Middle frontal gyrus (tissue), 1 donor: ENCODE measurements at regions not wholly inside any gene's neighbourhood (a gene's known extent, or its start where the extent isn't known, plus 50 kb on each side); places are given as distances from the start of the nearest gene placed in this dataset.
"Not testable (repeated sequence)": the region's sequence is repeated elsewhere in the genome, so short reads cannot be mapped to it uniquely, and the experiment has no call there.

Experiments used
- DNase-seq: peaks from one replicate; pipeline ENCODE4 v3.0.0-alpha.2; 2015; ENCODE audit warnings: low spot score; ENCODE audit errors: extremely low spot score

DNA sequence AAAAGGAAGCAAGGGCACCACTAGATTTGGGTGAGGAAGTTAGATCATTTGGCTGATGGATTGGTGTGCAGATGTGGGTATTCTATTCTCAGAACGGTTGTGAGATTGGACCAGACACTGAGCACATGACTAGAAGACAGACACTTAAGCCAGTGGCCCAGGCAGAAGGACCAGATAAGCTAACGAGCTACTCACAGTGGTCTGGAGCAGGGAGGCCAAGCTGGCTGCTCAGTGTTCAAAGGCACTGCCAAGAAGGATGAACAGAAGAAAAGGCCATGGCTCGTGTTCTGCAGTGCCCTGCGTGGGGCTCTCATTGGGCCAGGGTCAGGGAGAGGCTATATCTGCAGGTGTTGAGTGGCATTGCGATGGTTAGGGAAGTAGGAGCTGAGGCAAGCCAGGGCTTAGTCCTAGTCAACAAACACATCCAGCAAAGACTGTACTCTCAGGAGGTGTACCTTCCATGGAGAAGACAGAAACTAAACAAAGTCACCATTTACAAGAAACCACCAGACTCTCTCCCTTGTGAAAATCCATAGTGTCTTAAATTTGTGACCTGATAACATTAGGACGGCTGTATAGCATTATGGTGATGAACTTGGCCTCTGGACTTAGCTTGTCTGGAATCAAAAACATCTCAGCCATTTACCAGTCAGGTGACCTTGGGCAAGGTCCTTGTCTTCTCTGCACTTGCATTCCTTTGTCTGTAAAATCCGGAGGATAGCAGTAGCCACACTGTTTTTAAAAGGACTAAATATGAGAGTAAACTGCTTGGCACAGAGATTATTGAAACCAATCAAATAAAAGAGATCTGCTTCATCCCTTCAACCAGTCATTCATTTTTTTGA lies 274.5 kb downstream of the SIPA1L2 start:
- DNase-seq, result no peak

DNA sequence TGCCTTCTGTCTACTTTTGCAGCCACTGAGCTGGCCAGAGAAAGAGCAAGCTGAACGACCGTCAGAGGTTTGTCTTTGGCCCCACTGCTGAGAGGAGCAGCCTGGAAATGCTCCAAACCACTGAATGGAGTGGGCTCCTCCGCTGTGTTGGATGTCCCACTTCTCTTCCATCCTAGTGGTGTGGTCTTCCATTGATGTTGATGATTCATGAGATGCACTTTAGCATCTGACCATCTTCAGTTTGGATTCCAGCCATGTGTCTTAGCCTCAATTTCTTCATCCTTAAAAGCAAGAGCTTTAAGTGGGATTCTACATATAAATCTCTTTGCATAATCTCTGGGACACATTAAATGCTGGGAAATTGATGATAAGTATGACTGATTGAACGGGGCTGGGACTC lies 276.9 kb downstream of the SIPA1L2 start:
- DNase-seq, result no peak

DNA sequence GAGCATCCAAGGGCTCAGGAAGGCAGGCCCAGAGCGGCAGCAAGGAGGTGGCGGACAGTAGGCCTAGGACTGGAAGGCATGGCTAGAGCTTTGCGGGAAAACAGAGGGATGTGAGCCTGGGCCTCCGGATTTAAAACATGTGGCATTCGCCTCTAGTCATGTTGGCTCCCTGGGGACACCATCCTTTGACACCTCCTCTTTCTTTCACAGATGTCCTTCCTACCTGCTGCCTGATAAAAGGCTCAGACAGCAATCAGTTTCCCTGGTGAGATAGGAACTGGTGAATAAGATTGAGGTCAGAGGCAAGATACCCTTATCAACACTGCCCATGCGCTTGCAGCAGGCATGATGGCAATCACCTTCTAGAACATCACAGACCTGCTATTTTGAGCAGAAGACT lies 277.6 kb downstream of the SIPA1L2 start:
- no peak for DNase-seq

DNA sequence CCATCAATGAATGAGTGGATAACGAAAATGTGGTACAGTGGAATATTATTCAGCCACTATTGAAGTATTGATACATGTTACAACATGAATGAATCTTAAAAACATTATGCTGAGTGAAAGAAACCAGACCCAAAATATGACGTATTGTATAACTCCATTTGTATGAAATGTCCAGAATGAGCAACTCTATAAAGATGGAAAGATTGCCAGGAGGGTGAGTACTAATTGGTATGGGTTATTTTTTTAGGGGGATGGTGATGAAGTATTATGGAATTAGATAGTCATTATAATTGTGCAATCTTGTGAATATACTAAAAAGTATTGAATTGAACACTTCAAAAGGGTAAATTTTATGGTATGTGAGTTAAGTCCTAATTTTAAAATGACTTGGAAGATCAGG lies 278.6 kb downstream of the SIPA1L2 start:
- no peak for DNase-seq

DNA sequence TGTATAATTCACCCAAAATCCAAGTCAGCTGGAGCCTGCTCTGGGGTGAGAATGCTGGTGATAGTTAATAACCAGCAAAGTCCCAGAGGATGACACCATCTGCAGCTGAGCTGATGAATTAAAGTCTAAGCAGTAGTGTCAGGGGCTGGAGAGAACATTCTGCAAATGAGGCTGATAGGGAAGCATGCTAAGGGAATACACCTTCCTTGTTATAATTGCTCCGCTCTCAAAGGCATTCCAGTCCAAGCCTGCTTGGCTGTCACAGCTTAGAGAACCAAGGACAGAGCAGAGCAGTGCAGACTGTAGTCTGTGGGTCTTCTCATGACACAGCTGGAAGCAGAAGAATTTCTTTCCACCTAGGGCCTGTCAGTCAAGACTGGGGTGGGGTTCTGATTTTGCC lies 283.1 kb downstream of the SIPA1L2 start:
- no peak for DNase-seq

DNA sequence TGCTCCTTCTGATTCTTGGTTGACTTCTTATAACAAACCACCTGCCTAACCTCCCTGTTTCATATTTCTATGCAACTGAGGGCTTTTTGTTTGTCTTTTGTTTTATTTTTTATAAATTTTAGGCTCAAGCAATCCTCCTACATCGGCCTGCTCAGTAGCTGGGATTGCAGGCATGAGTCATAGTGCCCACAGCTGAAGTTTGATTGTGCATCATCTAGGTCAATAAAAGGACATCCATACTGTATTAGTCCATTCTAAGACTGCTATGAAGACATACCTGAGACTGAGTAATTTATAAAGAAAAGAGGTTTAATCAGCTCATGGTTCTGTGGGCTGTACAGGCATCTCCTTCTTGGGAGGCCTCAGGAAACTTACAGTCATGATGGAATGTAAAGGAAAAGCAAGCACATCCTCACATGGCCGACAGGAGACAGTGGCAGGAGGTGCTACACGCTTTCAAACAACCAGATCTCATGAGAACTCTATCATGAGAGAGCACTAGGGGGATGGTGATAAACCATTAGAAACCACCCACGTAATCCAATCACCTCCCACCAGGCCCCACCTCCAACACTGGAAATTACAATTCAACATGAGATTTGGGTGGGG lies 285.0 kb downstream of the SIPA1L2 start:
- DNase-seq, result no peak

DNA sequence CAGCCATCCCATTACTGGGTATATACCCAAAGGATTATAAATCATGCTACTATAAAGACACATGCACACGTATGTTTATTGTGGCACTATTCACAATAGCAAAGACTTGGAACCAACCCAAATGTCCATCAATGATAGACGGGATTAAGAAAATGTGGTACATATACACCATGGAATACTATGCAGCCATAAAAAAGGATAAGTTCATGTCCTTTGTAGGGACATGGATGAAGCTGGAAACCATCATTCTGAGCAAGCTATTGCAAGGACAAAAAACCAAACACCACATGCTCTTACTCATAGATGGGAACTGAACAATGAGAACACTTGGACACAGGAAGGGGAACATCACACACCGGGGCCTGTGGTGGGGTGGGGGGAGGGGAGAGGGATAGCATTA lies 285.7 kb downstream of the SIPA1L2 start:
- DNase-seq, result not testable (repeated sequence)

DNA sequence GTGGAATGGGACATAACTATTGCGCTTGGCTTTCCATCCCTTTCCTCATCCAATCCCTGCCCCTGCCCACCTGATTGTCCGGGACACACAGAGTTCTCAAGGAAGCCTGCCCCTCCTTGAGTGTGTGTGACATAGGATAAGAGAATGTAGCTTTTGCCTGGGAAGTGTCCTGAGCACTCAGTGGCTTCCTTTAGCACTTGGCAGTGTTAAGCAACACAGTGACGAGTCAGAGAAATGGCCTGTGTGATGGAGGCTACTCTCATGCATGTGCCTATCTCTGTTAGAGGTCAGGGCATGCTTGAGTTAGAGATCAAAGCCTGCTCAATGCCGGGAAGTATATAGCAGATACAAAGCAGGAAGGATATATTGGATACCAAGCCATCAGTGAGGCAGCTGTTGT lies 289.5 kb downstream of the SIPA1L2 start:
- DNase-seq, result no peak

DNA sequence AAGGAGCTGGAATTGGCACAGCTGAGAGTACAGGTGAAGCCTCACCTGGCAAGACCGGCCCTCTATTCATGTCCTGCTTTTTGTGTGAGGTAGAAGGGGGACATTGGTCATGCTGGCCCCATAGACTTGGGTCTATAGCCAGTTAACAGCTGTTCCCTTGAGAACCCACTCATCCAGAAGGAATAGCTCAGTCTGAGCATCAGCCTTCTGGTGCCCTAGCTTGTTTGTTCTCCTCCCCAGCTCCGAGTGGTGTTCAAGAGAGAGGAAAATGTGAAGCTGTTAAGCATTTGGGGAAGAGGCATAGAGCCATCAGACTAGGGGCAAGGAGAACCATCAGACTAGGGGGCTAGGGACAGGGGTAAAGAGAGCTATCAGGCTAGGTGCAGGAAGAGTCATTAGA lies 290.9 kb downstream of the SIPA1L2 start:
- no peak for DNase-seq

DNA sequence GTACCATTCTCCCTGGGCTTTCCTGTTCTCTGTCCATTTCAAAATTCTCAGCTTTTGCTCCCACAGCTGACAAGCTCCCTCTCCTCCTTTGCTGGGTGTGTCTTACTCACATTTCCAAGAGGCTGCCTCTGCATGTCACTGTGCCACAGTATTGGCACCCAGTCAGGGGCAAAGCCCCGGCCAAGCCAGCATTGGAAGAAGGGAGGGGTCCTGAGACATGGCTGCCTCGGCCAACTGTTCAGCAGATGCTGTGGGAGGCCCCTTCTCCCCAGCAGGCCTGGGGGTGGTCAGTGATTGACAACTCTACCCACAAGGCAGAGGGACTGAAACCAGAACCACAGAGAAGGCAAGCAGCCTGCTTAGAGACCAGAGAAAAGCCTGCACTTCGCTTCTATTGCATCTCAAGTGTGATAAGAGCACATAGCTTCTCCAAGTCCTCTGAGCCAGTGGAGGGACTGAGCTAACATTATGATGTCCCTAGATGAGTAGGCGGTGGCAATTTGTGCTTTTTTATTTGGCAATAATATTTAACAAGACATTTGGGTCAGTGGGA lies 294.1 kb downstream of the SIPA1L2 start:
- no peak for DNase-seq

DNA sequence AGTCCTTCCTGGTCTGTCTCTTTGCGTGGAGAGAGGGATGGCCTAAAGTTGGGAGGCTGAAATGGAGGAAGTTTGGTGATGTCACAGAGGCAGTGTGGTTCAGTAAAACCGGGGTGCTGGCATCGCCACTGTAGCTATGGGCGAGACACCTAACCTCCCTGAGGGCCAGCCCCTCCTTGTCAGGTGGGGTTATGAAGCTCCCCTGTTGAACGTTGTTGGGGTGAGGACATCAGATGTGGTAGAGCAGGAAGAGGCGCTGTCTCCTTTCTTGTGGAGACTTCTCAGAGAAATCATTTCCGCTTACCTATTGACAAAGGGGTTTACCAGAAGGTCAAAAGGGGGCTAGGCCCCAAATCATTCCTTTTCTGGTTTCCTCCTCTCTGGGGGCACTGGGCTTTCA lies 294.7 kb downstream of the SIPA1L2 start:
- no peak for DNase-seq

DNA sequence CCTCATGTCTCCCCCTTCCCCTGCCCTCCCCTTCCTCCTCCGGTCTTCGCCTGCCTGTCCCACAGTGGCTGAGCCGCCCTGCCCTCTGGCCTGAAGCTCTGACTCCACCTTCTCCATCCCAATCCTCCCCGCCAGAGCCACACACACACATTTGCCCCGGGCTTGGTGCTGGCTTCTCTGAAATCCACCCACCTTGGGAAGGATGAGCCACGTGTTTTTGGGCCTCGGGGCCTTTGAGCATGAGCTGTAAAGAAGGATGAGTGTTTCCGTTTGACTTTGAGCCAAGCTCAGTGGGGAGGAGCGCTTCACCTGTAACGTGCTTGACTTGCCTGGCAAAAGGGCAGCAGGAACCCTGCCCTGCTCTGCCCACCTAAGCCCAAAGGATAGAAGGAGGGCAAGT lies 295.1 kb downstream of the SIPA1L2 start:
- no peak for DNase-seq

DNA sequence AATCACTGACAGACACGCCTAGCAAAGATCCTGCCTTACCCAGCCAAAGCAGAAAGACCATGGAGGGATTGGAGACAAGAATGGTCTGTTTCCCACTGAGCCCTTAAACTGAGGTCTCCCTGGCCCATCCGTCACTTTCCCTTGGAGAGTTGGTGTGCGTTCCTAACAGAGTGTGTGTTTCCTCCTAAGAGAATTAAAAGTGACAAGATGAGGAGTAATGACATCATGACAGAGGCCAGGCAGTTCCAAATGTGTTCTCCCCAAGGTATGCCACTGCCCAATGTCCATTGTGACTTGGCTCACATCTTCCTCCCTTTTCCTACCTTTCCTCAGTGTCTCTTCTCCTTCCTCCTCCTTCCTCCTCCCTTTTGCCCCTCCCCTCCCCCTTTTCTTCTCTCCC lies 295.7 kb downstream of the SIPA1L2 start:
- no peak for DNase-seq

DNA sequence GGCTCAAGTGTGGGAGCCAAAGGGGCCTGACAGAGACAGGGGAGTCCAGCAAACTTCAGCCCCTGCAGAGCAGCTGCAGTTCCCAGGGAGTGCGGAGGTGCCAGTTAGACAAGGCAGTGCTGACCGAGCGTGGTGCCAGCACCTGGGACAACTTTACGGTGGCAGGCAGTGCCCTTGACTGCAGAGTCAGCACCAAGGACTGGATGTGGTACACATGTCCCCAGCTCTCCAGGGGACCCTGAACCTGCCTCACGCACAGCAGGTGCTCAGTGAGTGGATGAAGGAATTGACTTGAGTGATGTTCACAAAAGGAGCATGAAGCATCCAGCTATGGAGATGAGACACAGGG lies 296.5 kb downstream of the SIPA1L2 start:
- DNase-seq, result no peak

DNA sequence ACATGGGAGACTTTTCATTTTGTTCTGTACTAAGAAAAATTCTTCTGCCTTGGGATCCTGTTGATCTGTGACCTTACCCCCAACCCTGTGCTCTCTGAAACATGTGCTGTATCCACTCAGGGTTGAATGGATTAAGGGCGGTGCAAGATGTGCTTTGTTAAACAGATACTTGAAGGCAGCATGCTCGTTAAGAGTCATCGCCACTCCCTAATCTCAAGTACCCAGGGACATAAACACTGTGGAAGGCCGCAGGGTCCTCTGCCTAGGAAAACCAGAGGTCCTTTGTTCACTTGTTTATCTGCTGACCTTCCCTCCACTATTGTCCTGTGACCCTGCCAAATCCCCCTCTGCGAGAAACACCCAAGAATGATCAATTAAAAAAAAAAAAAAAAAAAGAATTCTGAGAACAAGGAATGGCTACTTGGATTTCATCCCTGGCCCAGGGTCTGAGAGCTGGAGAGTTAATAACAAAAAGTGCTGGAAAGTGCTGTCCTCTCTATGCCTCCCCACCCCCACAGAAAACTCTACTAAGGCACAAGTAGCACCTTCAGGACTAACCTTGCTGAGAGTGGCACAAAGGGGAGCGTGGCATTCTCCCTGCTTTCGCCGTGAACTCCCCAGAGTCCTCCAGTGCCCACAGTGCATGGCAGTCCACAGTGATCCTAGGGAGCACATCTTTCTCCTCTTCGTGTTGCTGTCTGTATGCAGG lies 297.1 kb downstream of the SIPA1L2 start:
- not testable (repeated sequence) for DNase-seq

DNA sequence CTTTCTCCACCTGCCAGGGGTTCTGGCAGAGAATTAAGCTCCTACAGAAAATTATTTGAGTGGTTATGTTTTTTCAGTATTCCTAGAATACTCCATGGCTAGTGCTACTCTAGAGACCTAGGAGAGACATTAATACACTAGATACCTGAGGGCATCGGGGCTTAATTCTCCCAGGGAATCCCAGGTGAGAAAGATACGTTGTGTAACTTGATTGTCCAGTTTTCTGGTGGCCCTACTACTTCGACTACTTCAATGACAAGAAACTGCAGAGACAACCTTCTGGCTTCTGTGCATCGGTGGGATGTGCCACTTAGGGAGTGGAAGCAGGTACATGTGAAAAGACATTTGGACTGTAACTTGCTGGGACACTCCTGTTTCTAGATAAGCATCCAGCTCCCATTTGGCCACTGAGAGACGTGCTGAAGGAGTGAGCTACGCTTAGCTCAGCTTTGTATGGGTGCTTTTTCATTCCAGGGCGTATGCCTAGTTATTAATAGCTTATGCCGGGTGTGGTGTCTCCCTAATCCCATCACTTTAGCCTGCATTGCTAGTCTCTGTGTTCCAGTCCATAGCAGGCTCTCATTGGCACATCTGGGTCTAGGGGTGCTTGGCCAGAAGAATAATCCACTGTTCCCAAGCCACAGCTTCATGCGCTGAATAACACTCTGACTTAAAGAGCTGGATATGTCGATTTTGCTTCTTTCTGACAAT lies 300.7 kb downstream of the SIPA1L2 start:
- DNase-seq, result no peak

DNA sequence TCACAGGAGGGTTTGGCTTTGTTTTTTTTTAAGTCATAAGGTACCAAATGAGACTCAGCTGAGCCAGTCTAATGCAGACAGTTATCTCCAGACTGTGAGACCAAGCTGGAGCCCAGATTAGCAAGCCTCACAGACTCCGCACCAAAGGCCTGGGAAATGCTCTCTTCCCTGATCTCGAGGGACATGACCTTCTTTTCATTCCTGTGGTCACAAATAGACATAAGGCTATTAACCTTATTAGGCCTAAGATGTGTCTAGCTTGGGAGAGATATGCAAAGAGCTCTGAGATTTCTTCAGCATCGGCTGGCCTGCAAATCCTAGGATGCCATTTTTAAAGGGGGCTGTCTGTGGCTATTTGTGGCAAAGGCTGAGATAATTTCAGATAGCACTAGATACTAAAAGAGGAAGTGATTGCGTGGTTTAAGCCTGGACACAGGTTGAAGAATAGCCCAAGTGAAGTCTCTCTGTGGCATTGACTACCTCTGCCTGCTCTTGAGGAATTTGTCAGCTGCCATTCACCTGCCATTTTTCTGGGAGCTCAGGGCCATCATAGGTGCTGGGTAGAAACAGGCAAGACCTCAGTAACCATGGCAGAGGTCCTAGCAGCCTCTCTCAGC lies 301.3 kb downstream of the SIPA1L2 start:
- DNase-seq, result no peak

DNA sequence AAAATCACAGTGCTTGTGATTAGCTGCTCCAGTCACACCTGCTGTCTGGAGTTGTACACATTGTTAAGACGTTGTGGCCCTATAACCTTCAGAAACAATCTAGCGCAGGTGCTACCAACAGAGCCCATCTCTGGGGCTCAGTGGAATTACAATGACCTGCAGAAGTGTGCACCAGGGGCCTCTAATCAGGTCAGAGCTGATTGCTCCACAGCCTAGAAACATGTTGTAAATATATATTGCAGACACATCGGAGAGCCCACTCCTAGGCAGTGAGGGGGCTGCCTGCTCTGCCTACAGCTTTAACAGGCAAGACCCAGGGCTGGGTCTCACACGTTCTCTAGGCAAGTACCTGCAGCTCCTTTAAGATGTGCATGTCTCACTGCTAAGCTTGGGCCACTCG lies 302.0 kb downstream of the SIPA1L2 start:
- no peak for DNase-seq

DNA sequence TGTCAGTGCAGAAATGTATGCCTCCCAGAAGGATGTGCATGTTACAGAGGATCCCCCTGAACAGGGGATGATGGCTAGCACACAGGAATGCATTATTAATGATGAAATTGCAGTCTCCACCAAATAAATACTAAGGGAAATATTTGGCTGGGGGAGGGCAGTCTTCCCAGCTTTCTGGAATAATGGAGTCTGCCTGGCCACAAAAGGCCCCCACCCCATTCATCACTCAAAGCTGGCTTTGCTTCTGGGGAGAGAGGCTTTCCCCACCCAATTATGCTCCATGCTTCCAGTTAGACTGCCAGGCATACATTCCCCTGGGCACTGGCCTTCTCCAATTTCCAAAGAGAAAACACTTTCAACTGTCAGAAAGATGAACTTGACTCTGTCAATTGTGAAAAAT lies 302.7 kb downstream of the SIPA1L2 start:
- no peak for DNase-seq

DNA sequence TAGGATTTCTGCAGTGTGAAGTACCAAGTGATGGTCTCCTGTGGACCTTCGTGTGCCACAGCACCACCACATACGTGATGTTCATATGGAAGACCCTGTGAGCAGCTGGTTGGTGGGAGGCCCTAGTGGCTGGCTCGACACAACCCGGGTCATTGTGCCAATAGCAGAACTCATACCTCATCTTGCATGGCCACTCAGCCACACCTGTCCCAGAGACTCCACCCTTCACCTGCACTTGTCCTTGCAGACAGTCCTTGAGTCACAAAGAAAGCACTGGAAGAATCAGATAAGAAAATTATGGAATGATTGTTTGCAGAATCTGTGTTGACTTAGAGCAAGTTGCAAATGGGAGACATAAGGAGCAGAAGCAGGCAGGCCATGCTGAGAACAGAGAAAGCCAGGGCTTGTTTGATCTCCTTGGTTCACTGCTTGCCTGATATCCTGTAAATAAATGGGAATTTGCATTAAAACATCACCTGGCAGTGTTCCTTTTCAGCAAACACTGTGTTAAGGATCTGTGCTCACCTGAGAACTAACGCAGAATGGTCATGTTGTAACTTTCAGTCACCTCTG lies 307.7 kb downstream of the SIPA1L2 start:
- no peak for DNase-seq
